Skeletal muscle tissue (tissue), 3 donors: ENCODE measurements at regions not wholly inside any gene's neighbourhood (a gene's known extent, or its start where the extent isn't known, plus 50 kb on each side); places are given as distances from the start of the nearest gene placed in this dataset.
"Not testable (repeated sequence)": the region's sequence is repeated elsewhere in the genome, so short reads cannot be mapped to it uniquely, and the experiment has no call there.

Experiments
- H3K27ac ChIP-seq: one replicate; pipeline ENCODE4 v1.7.0; 2013; ENCODE audit warnings: mild to moderate bottlenecking, low read depth, low read length, inconsistent platforms
- H3K27me3 ChIP-seq, 3 donors: one replicate each; pipeline ENCODE4 v1.7.0; 2013; ENCODE audit warnings: low read length in 3 of 3; ENCODE audit not compliant: control insufficient read depth in 3 of 3, insufficient read depth in 3 of 3
- H3K36me3 ChIP-seq, 3 donors: one replicate each; pipeline ENCODE4 v1.7.0; 2013; ENCODE audit warnings: low read length in 3 of 3; ENCODE audit not compliant: control insufficient read depth in 3 of 3, insufficient read depth in 3 of 3
- H3K4me1 ChIP-seq, 3 donors: one replicate each; pipeline ENCODE4 v1.7.0; 2013; ENCODE audit warnings: low read length in 3 of 3, mild to moderate bottlenecking in 3 of 3; ENCODE audit not compliant: control insufficient read depth in 3 of 3, insufficient read depth in 3 of 3
- H3K4me3 ChIP-seq, 3 donors: one replicate each; pipeline ENCODE4 v1.7.0; 2013; ENCODE audit warnings: low read length in 3 of 3
- H3K9ac ChIP-seq, 3 donors: one replicate each; pipeline ENCODE4 v1.7.0; 2013; ENCODE audit warnings: low read length in 3 of 3, mild to moderate bottlenecking in 3 of 3, moderate library complexity in 2 of 3, low read depth in 1 of 3
- H3K9me3 ChIP-seq, 3 donors: one replicate each; pipeline ENCODE4 v1.7.0; 2013; ENCODE audit warnings: low read length in 3 of 3; ENCODE audit not compliant: control insufficient read depth in 3 of 3
- donor health status: Osteomylitis.

GRCh38 chr6:99818161-99818560 is 175.9 kb downstream of the MCHR2 start:
- H3K9ac ChIP-seq = no peak overlapping the region
- no peaks in the 10 kb centered on the region for H3K4me1 ChIP-seq
- H3K4me3 ChIP-seq = no peak overlapping the region
- H3K9me3 ChIP-seq = no peaks in the 10 kb centered on the region
- H3K27me3 ChIP-seq = peaks cover 4 to 5% (median 4%) of the 10 kb centered on the region in 3 donors
- H3K36me3 ChIP-seq = no peaks in the 10 kb centered on the region
- no peak overlapping the region for H3K27ac ChIP-seq

DNA sequence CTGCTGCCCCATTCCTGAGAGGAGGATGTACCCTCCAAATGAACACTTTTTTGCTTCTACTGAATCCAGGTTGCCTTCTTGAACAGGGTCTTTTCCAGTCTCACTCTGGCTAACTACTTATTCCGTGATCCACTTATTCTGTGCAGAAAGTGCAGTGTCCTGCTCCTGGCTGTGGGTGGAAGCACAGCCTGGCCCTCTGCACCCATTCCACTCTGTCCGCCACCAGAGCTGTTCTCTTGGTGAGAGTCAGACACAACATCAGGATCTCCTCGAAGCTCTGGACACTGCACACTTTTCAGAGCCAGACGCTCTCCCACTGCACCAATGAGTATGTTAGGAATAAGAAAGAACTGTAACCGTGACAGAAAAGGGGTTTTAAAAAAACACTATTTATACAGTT is 174.2 kb downstream of the MCHR2 start:
- Histone ChIP-seq H3K27me3 (peaks cover 4 to 5% (median 4%) of the 10 kb centered on the region in 3 donors), H3K4me3 (no peak overlapping the region), H3K36me3 (no peaks in the 10 kb centered on the region), H3K4me1 (no peaks in the 10 kb centered on the region), H3K9me3 (no peaks in the 10 kb centered on the region), H3K9ac (no peak overlapping the region), H3K27ac (no peak overlapping the region)

- Histone ChIP-seq H3K9ac (no peak overlapping the region), H3K27me3 (peaks cover 4 to 5% (median 4%) of the 10 kb centered on the region in 3 donors), H3K9me3 (no peaks in the 10 kb centered on the region), H3K27ac (no peak overlapping the region), H3K36me3 (no peaks in the 10 kb centered on the region), H3K4me1 (no peaks in the 10 kb centered on the region), H3K4me3 (no peak overlapping the region)
These were observed 172.9 kb downstream of the MCHR2 start for GRCh38 chr6:99821164-99821563.

DNA sequence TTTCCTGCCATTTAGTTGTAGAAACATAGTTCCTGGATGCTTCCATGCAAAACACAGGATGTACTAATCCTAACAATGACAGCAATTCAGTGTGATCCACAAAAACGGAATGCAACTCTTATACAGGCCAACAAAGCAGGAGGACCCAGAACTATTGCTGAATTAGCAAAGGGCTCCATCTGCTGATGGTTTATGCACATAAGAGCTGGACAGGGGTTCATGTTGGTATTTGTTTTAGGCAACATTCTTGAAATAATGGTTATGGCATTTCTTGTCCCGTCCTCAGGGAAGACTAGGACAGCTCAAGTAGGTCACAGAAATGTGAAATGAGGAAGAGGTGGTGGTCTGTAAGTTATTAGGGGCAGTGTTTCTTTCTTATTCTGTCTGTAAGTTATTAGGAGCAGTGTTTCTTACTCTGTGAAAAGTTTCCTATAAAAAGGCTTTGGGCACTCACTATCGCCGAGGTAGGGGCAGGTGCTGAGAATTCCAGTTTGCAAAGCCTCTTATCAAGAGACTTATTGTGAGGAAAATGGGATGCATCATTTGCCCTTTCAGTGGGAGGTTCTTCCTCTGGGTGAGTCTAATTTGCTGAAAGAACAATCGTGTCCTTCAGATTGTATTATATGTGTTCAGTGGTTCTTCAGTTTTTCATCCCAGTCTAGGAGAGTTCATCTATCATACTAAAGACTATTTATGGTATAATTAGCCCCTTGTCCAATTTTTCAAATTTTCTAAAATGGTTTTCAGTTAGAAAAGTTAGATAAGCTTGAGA is 171.1 kb downstream of the MCHR2 start:
- H3K27ac ChIP-seq = no peak overlapping the region
- H3K9ac ChIP-seq = no peak overlapping the region
- H3K36me3 ChIP-seq = no peaks in the 10 kb centered on the region
- no peak overlapping the region for H3K4me3 ChIP-seq
- H3K27me3 ChIP-seq = peaks cover 4 to 5% (median 4%) of the 10 kb centered on the region in 3 donors
- H3K4me1 ChIP-seq = no peaks in the 10 kb centered on the region
- H3K9me3 ChIP-seq = no peaks in the 10 kb centered on the region

DNA sequence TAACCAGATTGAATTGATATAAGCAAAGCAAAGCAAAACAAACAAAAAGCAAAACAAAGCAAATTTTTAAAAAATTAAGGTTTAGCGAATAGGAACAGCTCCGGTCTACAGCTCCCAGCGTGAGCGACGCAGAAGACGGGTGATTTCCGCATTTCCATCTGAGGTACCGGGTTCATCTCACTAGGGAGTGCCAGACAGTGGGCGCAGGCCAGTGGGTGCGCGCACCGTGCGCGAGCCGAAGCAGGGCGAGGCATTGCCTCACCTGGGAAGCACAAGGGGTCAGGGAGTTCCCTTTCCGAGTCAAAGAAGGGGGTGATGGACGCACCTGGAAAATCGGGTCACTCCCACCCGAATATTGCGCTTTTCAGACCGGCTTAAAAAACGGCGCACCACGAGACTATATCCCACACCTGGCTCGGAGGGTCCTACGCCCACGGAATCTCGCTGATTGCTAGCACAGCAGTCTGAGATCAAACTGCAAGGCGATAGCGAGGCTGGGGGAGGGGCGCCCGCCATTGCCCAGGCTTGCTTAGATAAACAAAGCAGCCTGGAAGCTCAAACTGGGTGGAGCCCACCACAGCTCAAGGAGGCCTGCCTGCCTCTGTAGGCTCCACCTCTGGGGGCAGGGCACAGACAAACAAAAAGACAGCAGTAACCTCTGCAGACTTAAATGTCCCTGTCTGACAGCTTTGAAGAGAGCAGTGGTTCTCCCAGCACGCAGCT is 170.3 kb downstream of the MCHR2 start:
- not testable (repeated sequence) for H3K27me3 ChIP-seq, H3K4me1 ChIP-seq, H3K27ac ChIP-seq, H3K36me3 ChIP-seq, H3K9me3 ChIP-seq, H3K9ac ChIP-seq, H3K4me3 ChIP-seq

GRCh38 chr6:99833034-99833433 is 161.0 kb downstream of the MCHR2 start:
- Histone ChIP-seq H3K9me3 (no peaks in the 10 kb centered on the region), H3K4me3 (no peak overlapping the region), H3K9ac (no peak overlapping the region), H3K27me3 (no peaks in the 10 kb centered on the region), H3K27ac (no peak overlapping the region), H3K36me3 (no peaks in the 10 kb centered on the region), H3K4me1 (no peaks in the 10 kb centered on the region)

DNA sequence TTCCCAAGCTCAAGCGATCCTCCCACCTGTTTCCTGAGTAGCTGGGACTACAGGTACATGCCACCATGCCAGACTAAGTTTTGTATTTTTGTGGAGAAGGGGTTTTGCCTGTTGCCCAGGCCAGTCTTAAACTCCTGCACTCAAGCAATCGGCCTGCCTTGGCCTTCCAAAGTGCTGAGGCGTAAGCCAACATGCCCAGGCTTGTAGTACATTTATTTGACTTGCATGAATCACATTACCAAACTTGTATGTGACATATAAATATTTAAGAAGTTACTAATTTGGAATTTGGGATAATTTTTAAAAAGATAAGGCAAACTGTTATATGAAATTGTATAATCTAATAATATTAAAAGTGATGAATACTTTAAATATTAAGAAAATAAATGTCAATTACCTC is 157.6 kb downstream of the MCHR2 start:
- Histone ChIP-seq H3K27ac (no peak overlapping the region), H3K4me3 (no peak overlapping the region), H3K36me3 (no peaks in the 10 kb centered on the region), H3K27me3 (no peaks in the 10 kb centered on the region), H3K9me3 (no peaks in the 10 kb centered on the region), H3K4me1 (no peaks in the 10 kb centered on the region), H3K9ac (no peak overlapping the region)

- H3K4me3 ChIP-seq = no peak overlapping the region
- no peak overlapping the region for H3K27ac ChIP-seq
- H3K4me1 ChIP-seq = no peaks in the 10 kb centered on the region
- no peaks in the 10 kb centered on the region for H3K27me3 ChIP-seq
- no peaks in the 10 kb centered on the region for H3K36me3 ChIP-seq
- H3K9me3 ChIP-seq = no peaks in the 10 kb centered on the region
- H3K9ac ChIP-seq = no peak overlapping the region
These were observed 155.4 kb downstream of the MCHR2 start for GRCh38 chr6:99838607-99839006.

- no peak overlapping the region for H3K9ac ChIP-seq
- H3K4me1 ChIP-seq = no peaks in the 10 kb centered on the region
- H3K36me3 ChIP-seq = no peaks in the 10 kb centered on the region
- no peaks in the 10 kb centered on the region for H3K27me3 ChIP-seq
- no peak overlapping the region for H3K27ac ChIP-seq
- H3K9me3 ChIP-seq = no peaks in the 10 kb centered on the region
- no peak overlapping the region for H3K4me3 ChIP-seq
These were observed 152.7 kb downstream of the MCHR2 start for GRCh38 chr6:99841297-99841696.

GRCh38 chr6:99846006-99846405 is 148.0 kb downstream of the MCHR2 start:
- Histone ChIP-seq H3K4me3 (no peak overlapping the region), H3K9ac (no peak overlapping the region), H3K27ac (no peak overlapping the region), H3K36me3 (no peaks in the 10 kb centered on the region), H3K27me3 (no peaks in the 10 kb centered on the region), H3K4me1 (no peaks in the 10 kb centered on the region), H3K9me3 (no peaks in the 10 kb centered on the region)
